Esophagus muscularis mucosa (tissue), 4 donors: ENCODE measurements at regions not wholly inside any gene's neighbourhood (a gene's known extent, or its start where the extent isn't known, plus 50 kb on each side); places are given as distances from the start of the nearest gene placed in this dataset.

Experiments used
- DNase-seq: peaks from one replicate; pipeline ENCODE4 v3.0.0-alpha.2; 2017; ENCODE audit errors: extremely low spot score
- H3K27ac ChIP-seq, 4 donors: fragments of 200-600 bp; sonication (generic); replicated peaks in 1 of 4; 1 replicate in 3 of 4; 2 replicates in 1 of 4; pipeline ENCODE4 v1.5.1; 2016 to 2019; ENCODE audit warnings: mild to moderate bottlenecking in 1 of 4
- H3K27me3 ChIP-seq, 4 donors: fragments of 200-600 bp; sonication (generic); one replicate each; pipeline versions ENCODE4 v1.5.1 to v1.6.0; 2016 to 2019
- H3K36me3 ChIP-seq, 4 donors: fragments of 200-600 bp; sonication (generic); one replicate each; pipeline ENCODE4 v1.5.1; 2016 to 2019
- H3K4me1 ChIP-seq, 4 donors: fragments of 200-600 bp; sonication (generic); one replicate each; pipeline ENCODE4 v1.5.1; 2016 to 2019
- H3K4me3 ChIP-seq, 4 donors: fragments of 200-600 bp; sonication (generic); 1 replicate in 2 of 4; 2 replicates in 2 of 4; pipeline ENCODE4 v1.5.1; 2016 to 2019; ENCODE audit warnings: mild to moderate bottlenecking in 4 of 4, moderate library complexity in 1 of 4
- H3K9me3 ChIP-seq, 4 donors: fragments of 200-600 bp; sonication (generic); 1 replicate in 3 of 4; 2 replicates in 1 of 4; pipeline ENCODE4 v1.5.1; 2016 to 2019
- EP300 ChIP-seq: sonication (generic); formaldehyde crosslinking; IDR thresholded peaks from one replicate; pipeline ENCODE4 v1.6.1; 2017; ENCODE audit warnings: antibody characterized with exemption
- POLR2A ChIP-seq: fragments of 450-650 bp; IDR thresholded peaks from one replicate; pipeline ENCODE4 v1.6.1; 2017; ENCODE audit warnings: antibody characterized with exemption, moderate library complexity, mild to moderate bottlenecking, low read depth
- POLR2AphosphoS5 ChIP-seq, 2 donors: sonication (generic); formaldehyde crosslinking; IDR thresholded peaks; one replicate each; pipeline ENCODE4 v1.6.1; 2017; ENCODE audit warnings: antibody characterized with exemption in 2 of 2
- WGBS: methylation state at CpG from one replicate; pipeline ENCODE4 v1.1.5; 2018; 5-methylcytosine and 5-hydroxymethylcytosine counted together
- intact Hi-C: fragments of 100-400 bp; cut with DNase I; formaldehyde crosslinking; loops from one replicate; pipeline ENCODE4 v1.15.1; 2023
- TF ChIP-seq, protein P1 (sequence below), 3 experiments: fragments of 200-600 bp in 2 of 3; fragments of 450-650 bp in 1 of 3; sonication (generic) in 2 of 3; IDR thresholded peaks; one replicate each; pipeline ENCODE4 v1.5.1; 2017 to 2019; ENCODE audit warnings: antibody characterized with exemption in 3 of 3, mild to moderate bottlenecking in 2 of 3, moderate library complexity in 1 of 3

DNA sequence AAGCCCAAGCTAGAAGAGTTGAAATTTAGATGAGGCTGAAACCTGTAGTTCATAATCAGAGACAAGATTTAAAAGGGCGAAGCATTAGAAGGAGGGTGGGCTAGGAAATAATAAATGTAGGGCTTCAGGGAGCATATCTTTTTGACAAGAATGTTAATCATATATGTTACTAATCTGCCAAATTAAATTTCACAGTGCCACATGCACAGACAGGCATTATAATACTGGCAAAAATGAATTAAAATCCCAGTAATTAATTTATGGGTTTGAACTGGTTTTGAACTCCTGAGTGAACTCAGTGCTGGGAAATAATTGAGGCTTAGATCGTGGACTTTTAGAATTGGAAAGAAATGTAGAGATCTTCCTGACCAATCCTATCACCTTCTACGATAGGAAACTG, 383.5 kb upstream of the IL12A start:
- no peak overlapping the region for H3K27ac ChIP-seq
- DNase-seq, result no peak
- H3K36me3 ChIP-seq, result no peaks in the 10 kb centered on the region
- no peaks in the 10 kb centered on the region for H3K27me3 ChIP-seq
- H3K4me3 ChIP-seq, result no peak overlapping the region
- 86% methylated on average over 3 of the region's 3 CpGs for WGBS
- H3K4me1 ChIP-seq, result peaks cover 0 to 7% (median 0%) of the 10 kb centered on the region in 4 donors
- TF ChIP-seq POLR2AphosphoS5 (IDR thresholded peaks at IDR 0.05) (no peak), EP300 (no peak), POLR2A (no peak)
- TF ChIP-seq, protein P1, sequence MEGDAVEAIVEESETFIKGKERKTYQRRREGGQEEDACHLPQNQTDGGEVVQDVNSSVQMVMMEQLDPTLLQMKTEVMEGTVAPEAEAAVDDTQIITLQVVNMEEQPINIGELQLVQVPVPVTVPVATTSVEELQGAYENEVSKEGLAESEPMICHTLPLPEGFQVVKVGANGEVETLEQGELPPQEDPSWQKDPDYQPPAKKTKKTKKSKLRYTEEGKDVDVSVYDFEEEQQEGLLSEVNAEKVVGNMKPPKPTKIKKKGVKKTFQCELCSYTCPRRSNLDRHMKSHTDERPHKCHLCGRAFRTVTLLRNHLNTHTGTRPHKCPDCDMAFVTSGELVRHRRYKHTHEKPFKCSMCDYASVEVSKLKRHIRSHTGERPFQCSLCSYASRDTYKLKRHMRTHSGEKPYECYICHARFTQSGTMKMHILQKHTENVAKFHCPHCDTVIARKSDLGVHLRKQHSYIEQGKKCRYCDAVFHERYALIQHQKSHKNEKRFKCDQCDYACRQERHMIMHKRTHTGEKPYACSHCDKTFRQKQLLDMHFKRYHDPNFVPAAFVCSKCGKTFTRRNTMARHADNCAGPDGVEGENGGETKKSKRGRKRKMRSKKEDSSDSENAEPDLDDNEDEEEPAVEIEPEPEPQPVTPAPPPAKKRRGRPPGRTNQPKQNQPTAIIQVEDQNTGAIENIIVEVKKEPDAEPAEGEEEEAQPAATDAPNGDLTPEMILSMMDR (IDR thresholded peaks at IDR 0.05), result no peak
- intact Hi-C loops, result no loop called here
- peaks cover 0 to 13% (median 7%) of the 10 kb centered on the region in 4 donors for H3K9me3 ChIP-seq

DNA sequence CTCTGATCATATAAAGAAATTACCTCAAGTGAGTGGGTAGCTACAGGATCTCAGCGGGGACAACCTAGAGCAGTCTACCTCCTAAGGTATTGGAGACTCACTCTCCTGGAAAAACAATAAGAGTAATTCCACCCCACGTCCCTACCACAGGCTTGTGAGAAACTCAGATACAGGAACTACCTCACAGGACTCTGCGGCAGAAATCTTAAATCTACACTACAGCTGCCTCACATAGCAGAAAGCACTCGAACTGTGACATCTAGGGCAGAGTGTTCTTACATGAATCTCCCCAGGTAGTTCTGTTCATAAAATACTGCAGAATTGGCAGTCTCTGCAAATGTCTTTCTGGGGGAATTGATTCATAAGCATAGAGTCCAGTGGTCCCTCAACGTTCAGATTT, 382.9 kb upstream of the IL12A start:
- Histone ChIP-seq H3K27ac (no peak overlapping the region), H3K4me3 (no peak overlapping the region), H3K36me3 (no peaks in the 10 kb centered on the region), H3K27me3 (no peaks in the 10 kb centered on the region), H3K9me3 (peaks cover 0 to 8% (median 3%) of the 10 kb centered on the region in 4 donors), H3K4me1 (peaks cover 0 to 7% (median 0%) of the 10 kb centered on the region in 4 donors)
- DNase-seq, result no peak
- TF ChIP-seq POLR2A, result no peak
- no peak for TF ChIP-seq EP300
- no peak for TF ChIP-seq POLR2AphosphoS5 (IDR thresholded peaks at IDR 0.05)
- TF ChIP-seq, protein P1 (IDR thresholded peaks at IDR 0.05), result no peak
- 70% methylated on average over 5 of the region's 5 CpGs for WGBS
- intact Hi-C loops, result no loop called here

DNA sequence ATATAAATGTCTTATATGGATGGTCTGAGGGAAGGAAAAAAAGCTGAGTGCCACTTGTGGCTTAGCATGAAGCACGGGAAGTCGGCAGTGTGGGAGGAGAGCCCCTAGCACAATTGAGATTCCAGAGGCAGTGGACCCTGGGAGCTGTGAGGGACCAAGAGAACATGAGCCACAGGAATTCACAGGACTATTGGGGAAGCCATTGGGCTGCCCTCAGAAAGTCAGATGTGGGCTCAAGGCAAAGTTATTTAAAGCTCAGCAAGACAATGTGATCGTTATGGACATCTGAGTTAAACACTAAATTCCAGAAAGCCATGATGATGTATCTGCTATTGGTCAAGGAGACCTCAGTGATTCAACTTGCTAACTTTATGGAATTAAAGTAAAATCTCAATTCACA, 380.8 kb upstream of the IL12A start:
- no peak overlapping the region for H3K4me3 ChIP-seq
- no peaks in the 10 kb centered on the region for H3K27me3 ChIP-seq
- intact Hi-C loops, result no loop called here
- no peak overlapping the region for H3K27ac ChIP-seq
- TF ChIP-seq EP300 (no peak), POLR2A (no peak), POLR2AphosphoS5 (IDR thresholded peaks at IDR 0.05) (no peak)
- TF ChIP-seq, protein P1 (IDR thresholded peaks at IDR 0.05), result no peak
- no peaks in the 10 kb centered on the region for H3K36me3 ChIP-seq
- 88% methylated on average over 3 of the region's 3 CpGs for whole genome bisulfite sequencing
- no peaks in the 10 kb centered on the region for H3K9me3 ChIP-seq
- no peak for DNase-seq
- H3K4me1 ChIP-seq, result peaks cover 0 to 7% (median 0%) of the 10 kb centered on the region in 4 donors

DNA sequence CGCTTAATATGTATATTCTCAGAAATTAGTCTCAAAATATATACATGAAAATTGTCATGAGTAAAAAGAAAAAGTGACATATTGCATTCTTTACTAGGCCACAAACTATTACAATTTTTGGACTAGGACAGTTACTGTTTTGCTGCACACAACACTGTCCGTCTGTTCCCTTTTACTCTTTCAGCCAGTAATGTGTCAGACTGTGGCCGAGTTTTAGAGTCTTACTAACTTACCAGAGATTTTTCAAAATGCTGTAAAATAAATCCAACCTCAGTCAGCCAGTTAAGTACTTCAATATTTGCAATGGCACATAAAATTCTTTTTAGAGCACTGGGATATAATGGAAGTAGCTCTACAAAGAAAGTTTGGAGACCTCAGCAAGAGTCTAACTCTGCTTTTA, 380.3 kb upstream of the IL12A start:
- WGBS, result 80% methylated on average over 3 of the region's 3 CpGs
- no peak for DNase-seq
- Histone ChIP-seq H3K4me1 (peaks cover 0 to 7% (median 0%) of the 10 kb centered on the region in 4 donors), H3K27ac (no peak overlapping the region), H3K9me3 (no peaks in the 10 kb centered on the region), H3K36me3 (no peaks in the 10 kb centered on the region), H3K27me3 (no peaks in the 10 kb centered on the region), H3K4me3 (no peak overlapping the region)
- intact Hi-C loops, result no loop called here
- no peak for TF ChIP-seq EP300
- no peak for TF ChIP-seq POLR2A
- TF ChIP-seq POLR2AphosphoS5 (IDR thresholded peaks at IDR 0.05), result no peak
- TF ChIP-seq, protein P1 (IDR thresholded peaks at IDR 0.05), result no peak

DNA sequence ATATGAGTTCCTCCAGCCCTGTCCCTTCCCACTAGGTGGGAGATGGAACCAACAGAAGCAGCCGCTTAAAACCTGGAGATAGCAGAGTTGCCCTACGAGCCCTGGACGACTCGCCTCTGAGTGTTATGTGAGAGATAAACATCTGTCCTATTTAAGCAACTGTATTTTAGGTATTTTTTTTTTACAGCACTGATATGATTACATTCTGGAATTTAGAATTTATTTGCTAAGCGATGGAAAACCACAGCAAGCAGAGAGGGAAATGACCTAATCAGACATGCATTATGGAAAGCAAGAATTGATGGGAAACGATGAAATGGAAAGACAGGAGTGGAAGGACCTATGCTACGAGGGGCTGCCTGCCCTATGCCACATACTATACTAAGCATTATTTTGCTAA, 379.0 kb upstream of the IL12A start:
- Histone ChIP-seq H3K4me3 (no peak overlapping the region), H3K27ac (no peak overlapping the region), H3K27me3 (no peaks in the 10 kb centered on the region), H3K36me3 (no peaks in the 10 kb centered on the region), H3K9me3 (no peaks in the 10 kb centered on the region), H3K4me1 (peaks cover 0 to 3% (median 0%) of the 10 kb centered on the region in 4 donors)
- no peak for DNase-seq
- intact Hi-C loops, result loop anchor here (10.0 kb wide), 1 partner anchor 275 kb away; no protein-coding TSS in a partner anchor
- 82% methylated on average over 7 of the region's 7 CpGs for WGBS
- TF ChIP-seq, protein P1 (IDR thresholded peaks at IDR 0.05), result no peak
- no peak for TF ChIP-seq POLR2A
- no peak for TF ChIP-seq EP300
- no peak for TF ChIP-seq POLR2AphosphoS5 (IDR thresholded peaks at IDR 0.05)
